OCI-LY3 (cell line): ENCODE measurements at regions not wholly inside any gene's neighbourhood (a gene's known extent, or its start where the extent isn't known, plus 50 kb on each side); places are given as distances from the start of the nearest gene placed in this dataset.

Source experiments
- H2AFZ ChIP-seq: fragments of 200-600, 300-600 bp; shearing (Covaris generic); 2 replicates; pipeline ENCODE4 v1.6.0; 2014; ENCODE audit warnings: antibody characterized with exemption, low read depth, low read length
- H3K27ac ChIP-seq: fragments of 200-600, 300-600 bp; sonication (generic); 2 replicates; pipeline ENCODE4 v1.5.1; 2014; ENCODE audit warnings: mild to moderate bottlenecking, low read length, moderate library complexity, mixed read lengths
- H3K27me3 ChIP-seq: fragments of 200-600, 300-600 bp; sonication (generic); 2 replicates; pipeline ENCODE4 v1.6.1; 2014; ENCODE audit warnings: low read depth, low read length, mixed read lengths
- H3K36me3 ChIP-seq: fragments of 200-600, 300-600 bp; sonication (generic); replicated peaks from 2 replicates; pipeline ENCODE3; 2014; ENCODE audit warnings: low read depth, low read length, mixed read lengths
- H3K4me1 ChIP-seq: fragments of 300-600, 200-600 bp; sonication (generic); 2 replicates; pipeline ENCODE4 v1.6.1; 2014; ENCODE audit warnings: low read length, mixed read lengths
- H3K4me2 ChIP-seq: fragments of 200-600, 300-600 bp; sonication (generic); 2 replicates; pipeline ENCODE4 v1.6.1; 2014; ENCODE audit warnings: low read length, mixed read lengths
- H3K4me3 ChIP-seq: fragments of 300-600, 200-600 bp; sonication (generic); 2 replicates; pipeline ENCODE4 v1.5.1; 2014; ENCODE audit warnings: antibody characterized with exemption, mild to moderate bottlenecking, low read length, moderate library complexity
- H3K79me2 ChIP-seq: fragments of 300-600, 200-600 bp; shearing (Covaris generic); 2 replicates; pipeline ENCODE4 v1.6.1; 2014; ENCODE audit warnings: mild to moderate bottlenecking, low read length, mixed read lengths
- H3K9ac ChIP-seq: fragments of 300-600, 200-600 bp; shearing (Covaris generic); 2 replicates; pipeline ENCODE4 v1.6.0; 2014; ENCODE audit warnings: mild to moderate bottlenecking, low read length, moderate library complexity
- H3K9me3 ChIP-seq: fragments of 200-600, 300-600 bp; shearing (Covaris generic); 2 replicates; pipeline ENCODE4 v1.6.1; 2014; ENCODE audit warnings: low read length, mixed read lengths; ENCODE audit not compliant: insufficient read depth
- H4K20me1 ChIP-seq: fragments of 200-600, 300-600 bp; sonication (generic); 2 replicates; pipeline ENCODE4 v1.6.1; 2016; ENCODE audit warnings: low read length, mixed read lengths; ENCODE audit not compliant: insufficient read depth
- CTCF ChIP-seq: fragments of 200-600, 300-600 bp; sonication (generic); IDR thresholded peaks from 2 replicates; pipeline ENCODE4 v1.5.1; 2014; ENCODE audit warnings: antibody characterized with exemption, low read length, low read depth
- EZH2phosphoT487 ChIP-seq: fragments of 200-600 bp; shearing (Covaris generic); IDR thresholded peaks from 2 replicates; pipeline ENCODE4 v1.6.1; 2018; ENCODE audit warnings: antibody characterized with exemption, mixed run types, low read depth

DNA sequence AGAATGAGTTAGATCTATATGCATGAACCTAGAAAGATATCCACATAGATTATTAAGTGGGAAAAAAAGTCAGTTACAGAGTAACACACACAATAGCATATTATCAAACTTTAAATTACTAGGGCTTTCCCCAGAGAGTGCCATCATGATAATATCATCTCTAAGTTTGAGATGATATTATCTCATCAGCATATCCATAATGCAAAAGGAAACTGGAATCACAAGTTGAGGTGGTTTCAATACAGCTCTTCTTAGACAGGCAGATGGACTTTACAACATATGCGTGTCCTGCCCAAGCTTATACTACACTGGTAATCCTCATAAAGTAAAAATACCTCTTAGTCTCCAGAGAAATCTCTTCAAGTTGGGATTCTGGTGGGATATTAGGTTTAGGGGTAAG, 236.2 kb upstream of the SERP2 start:
- no peak overlapping the region for H2AFZ ChIP-seq
- peaks cover 36% of the 10 kb centered on the region for H3K27me3 ChIP-seq
- no peak overlapping the region for H3K4me2 ChIP-seq
- no peak overlapping the region for H3K9ac ChIP-seq
- no peak overlapping the region for H3K27ac ChIP-seq
- H3K4me3 ChIP-seq: no peak overlapping the region
- peaks cover 12% of the 10 kb centered on the region for H3K4me1 ChIP-seq
- TF ChIP-seq EZH2phosphoT487: no peak
- H3K79me2 ChIP-seq: no peaks in the 10 kb centered on the region
- no peaks in the 10 kb centered on the region for H3K36me3 ChIP-seq
- no peaks in the 10 kb centered on the region for H4K20me1 ChIP-seq
- no peaks in the 10 kb centered on the region for H3K9me3 ChIP-seq

DNA sequence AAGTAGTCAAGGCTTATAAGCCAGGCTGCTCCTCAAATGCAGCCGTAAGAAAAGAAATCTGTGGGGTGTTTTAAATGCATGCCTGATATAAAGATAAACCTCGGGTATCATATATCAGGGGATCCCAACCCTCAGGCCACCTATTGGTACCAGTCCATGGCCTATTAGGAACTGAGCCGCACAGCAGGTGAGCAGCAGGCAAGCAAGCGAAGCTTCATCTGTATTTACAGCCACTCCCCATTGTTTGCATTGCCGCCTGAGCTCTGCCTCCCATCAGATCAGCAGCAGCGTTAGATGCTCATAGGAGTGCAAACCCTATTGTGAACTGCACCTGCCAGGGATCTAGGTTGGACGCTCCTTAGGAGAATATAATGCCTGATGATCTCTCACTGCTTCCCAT, 233.5 kb upstream of the SERP2 start:
- Histone ChIP-seq H3K27me3 (peaks cover 56% of the 10 kb centered on the region), H3K4me2 (no peak overlapping the region), H3K9ac (no peak overlapping the region), H3K79me2 (no peaks in the 10 kb centered on the region), H3K4me3 (no peak overlapping the region), H3K9me3 (no peaks in the 10 kb centered on the region), H3K27ac (no peak overlapping the region), H3K36me3 (no peaks in the 10 kb centered on the region), H3K4me1 (peaks cover 10% of the 10 kb centered on the region), H4K20me1 (no peaks in the 10 kb centered on the region), H2AFZ (no peak overlapping the region)
- TF ChIP-seq EZH2phosphoT487 (no peak), CTCF (no peak)

DNA sequence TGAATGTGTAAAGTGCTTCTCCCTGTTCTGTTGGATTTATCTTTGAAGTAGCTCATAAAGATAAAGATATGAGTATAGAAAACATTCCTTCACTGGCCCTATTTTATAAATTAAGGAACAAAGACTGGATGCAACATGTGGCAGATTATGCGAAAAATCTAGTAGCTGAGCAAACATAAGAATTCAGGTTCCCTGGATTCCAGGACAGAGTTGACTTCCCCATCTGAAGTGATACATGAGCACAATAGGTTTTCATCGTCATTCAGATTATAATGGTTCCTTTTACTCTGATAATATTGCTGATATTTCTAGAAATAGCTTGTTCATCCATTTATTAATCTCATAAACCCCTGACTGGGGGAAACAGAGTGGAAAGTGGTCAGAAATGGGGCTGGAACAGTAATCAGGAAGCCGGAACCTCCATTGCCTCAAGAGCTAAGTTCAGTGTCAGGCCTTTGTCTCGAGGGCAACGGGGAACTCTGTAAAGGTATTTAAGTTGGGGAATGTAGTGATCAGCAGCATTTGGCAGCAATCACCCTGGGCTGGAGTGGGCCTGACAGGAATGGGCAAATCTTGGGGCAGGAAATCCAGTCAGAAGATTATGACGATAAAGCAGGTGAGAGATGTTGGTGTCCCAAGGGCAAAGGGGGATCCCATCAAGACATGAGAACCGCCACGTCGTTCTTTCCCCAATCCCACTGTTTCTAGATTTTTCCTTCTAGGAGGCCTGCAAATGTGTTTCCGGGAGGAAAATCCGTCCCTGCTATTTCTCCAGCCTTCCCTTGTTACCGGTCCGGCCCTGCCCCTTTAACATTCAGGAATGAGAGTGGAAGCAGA, 232.5 kb upstream of the SERP2 start:
- 0 out of 2 replicates have a peak overlapping the region, but pooled peaks have one; percentile 21 for H3K27ac ChIP-seq
- peak overlapping the region; percentile 74 for H3K4me2 ChIP-seq
- H3K27me3 ChIP-seq: peaks cover 54% of the 10 kb centered on the region
- peak overlapping the region; percentile 87 for H3K4me3 ChIP-seq
- H4K20me1 ChIP-seq: no peaks in the 10 kb centered on the region
- TF ChIP-seq CTCF (no peak), EZH2phosphoT487 (no peak)
- H3K4me1 ChIP-seq: peaks cover 10% of the 10 kb centered on the region
- H2AFZ ChIP-seq: peak overlapping the region; percentile 86; the same call in 1 of the 2 replicates
- no peaks in the 10 kb centered on the region for H3K79me2 ChIP-seq
- no peaks in the 10 kb centered on the region for H3K9me3 ChIP-seq
- peak overlapping the region; percentile 89 for H3K9ac ChIP-seq
- no peaks in the 10 kb centered on the region for H3K36me3 ChIP-seq

- H3K79me2 ChIP-seq: no peaks in the 10 kb centered on the region
- H3K27ac ChIP-seq: 0 out of 2 replicates have a peak overlapping the region, but pooled peaks have one; percentile 21
- no peaks in the 10 kb centered on the region for H3K9me3 ChIP-seq
- peaks cover 53% of the 10 kb centered on the region for H3K27me3 ChIP-seq
- no peaks in the 10 kb centered on the region for H4K20me1 ChIP-seq
- peak overlapping the region; percentile 87 for H3K4me3 ChIP-seq
- H3K9ac ChIP-seq: peak overlapping the region; percentile 89
- TF ChIP-seq EZH2phosphoT487 (no peak), CTCF (no peak)
- H2AFZ ChIP-seq: peak overlapping the region; percentile 93
- H3K36me3 ChIP-seq: no peaks in the 10 kb centered on the region
- peaks cover 10% of the 10 kb centered on the region for H3K4me1 ChIP-seq
- H3K4me2 ChIP-seq: peak overlapping the region; percentile 83
Measured at GRCh38 chr13:44141725-44142539, 231.7 kb upstream of the SERP2 start.
